ENCODE measurements at regions not wholly inside any gene's neighbourhood (a gene's known extent, or its start where the extent isn't known, plus 50 kb on each side); places are given as distances from the start of the nearest gene placed in this dataset.

DNA sequence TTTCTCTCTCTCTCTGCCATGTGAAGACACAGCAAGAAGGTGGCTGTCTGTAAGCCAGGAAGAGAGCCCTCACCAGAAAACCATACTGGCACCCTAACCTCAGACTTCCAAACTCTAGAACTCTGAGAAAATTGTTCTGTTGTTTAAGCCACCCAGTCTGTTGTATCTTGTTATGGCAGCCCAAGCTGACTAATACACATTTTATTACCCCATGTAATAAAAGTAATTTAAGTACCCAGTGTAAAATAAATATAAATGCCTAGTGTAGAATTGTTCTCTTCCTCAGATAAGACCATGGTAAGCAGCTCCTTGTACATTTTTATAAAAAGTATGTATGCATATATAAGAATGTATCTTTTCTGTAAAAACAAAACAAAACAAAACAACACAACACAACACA is 119.7 kb downstream of the DTL start:
- DNase-seq (ENCODE audit: low read depth): no peak
- TF ChIP-seq CTCF (IDR thresholded peaks at IDR 0.05; ENCODE audit: control insufficient read depth, insufficient read depth, low read depth, low read length, missing control alignments): no peak
- H3K4me3 ChIP-seq (ENCODE audit: control insufficient read depth, low read depth, low read length): no peak overlapping the region

GRCh38 chr1:212157252-212157651 is 121.7 kb downstream of the DTL start:
- DNase-seq (ENCODE audit: low read depth): no peak
- no peak overlapping the region for H3K4me3 ChIP-seq (ENCODE audit: control insufficient read depth, low read depth, low read length)
- TF ChIP-seq CTCF (IDR thresholded peaks at IDR 0.05; ENCODE audit: control insufficient read depth, insufficient read depth, low read depth, low read length, missing control alignments): no peak

DNA sequence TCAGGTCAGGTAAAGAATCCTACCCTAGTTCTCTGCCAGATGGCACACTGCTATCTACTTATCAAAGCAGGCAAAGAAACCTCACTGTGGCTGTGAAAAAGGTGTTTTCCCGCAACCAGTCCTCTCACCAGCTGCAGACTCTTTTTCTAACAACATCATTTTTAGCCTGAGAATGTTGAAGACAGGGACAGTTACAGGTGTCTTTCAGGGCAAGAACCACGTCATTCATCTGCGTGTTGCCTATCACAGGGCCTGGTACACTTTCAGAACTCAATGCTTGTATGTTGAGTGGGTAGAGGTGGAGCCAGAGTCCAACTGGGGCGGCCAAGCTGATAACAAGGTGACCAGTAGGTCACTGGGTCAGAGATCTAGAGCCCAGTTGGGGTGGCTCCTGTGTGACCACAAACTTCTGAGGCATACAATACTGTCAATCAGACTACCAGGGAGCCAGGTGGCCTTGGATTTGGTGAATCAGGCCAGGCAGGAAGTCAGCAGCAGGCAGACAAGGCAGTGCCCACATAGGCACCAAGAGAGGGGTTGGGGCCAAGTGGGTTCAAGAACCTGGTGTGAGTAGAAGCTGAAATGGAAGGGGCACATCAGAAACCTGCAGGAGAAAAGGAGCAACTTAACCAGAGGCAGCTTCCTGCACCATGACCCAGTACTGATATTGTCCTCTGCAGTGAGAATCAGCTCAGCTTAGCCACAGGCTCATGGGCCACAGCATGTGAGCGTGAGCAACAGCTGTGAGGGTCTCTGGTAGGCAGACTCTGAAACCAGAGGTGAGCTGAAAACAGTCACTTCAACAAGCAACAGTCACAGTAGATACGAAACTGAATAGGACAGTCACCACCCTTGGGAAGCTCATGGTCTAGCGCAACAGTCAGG is 123.6 kb downstream of the DTL start:
- no peak for DNase-seq (ENCODE audit: low read depth)
- H3K4me3 ChIP-seq (ENCODE audit: control insufficient read depth, low read depth, low read length): no peak overlapping the region
- TF ChIP-seq CTCF (IDR thresholded peaks at IDR 0.05; ENCODE audit: control insufficient read depth, insufficient read depth, low read depth, low read length, missing control alignments): no peak

DNA sequence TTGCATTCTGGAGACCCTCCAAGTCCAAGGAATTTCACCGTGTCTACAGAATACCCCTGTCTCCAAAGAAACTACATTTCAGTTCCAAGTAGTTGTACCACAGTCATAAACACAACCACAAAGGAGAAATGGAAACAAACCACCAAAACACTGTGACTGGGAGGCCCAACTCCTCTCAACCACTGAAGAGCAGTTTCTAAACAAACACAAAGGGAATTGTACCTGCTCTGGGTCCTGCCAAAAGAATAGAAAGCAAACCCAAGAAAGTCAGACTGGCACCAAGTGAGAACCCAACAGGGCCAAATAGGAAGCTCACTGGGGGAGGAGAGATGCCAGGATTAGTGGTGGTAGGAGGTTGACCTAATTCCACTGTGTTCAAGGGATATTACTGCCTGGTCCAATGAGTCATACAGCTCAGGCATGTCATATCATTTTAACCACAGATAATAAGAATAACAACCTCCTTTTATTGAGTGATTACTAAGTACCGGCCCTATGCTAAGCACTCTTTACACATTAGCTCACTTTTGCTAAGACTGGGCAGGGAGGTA is 123.9 kb upstream of the PPP2R5A start:
- no peak for TF ChIP-seq CTCF (IDR thresholded peaks at IDR 0.05; ENCODE audit: control insufficient read depth, insufficient read depth, low read depth, low read length, missing control alignments)
- no peak overlapping the region for H3K4me3 ChIP-seq (ENCODE audit: control insufficient read depth, low read depth, low read length)
- peak; percentile 74 for DNase-seq (ENCODE audit: low read depth)

DNA sequence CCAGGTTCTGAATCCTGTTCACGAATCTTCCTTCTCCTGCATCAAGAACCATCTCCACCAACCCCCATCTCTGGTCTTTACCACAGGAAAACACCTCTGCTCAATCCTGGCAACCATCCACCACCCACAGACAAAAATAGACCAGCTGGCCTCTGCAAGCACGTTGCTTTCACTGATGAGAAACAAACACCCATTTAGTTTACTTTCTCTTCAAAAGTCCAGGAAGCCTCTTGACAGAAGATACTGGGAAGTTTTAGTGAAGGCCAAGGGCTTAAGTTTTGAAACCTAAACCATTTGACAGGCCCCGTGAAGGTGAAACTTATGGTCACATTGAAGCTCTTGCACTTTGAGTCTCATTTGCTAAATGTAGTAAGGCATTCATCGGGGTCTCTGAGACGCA is 122.6 kb upstream of the PPP2R5A start:
- H3K4me3 ChIP-seq (ENCODE audit: control insufficient read depth, low read depth, low read length): no peak overlapping the region
- TF ChIP-seq CTCF (IDR thresholded peaks at IDR 0.05; ENCODE audit: control insufficient read depth, insufficient read depth, low read depth, low read length, missing control alignments): no peak
- peak; percentile 16 for DNase-seq (ENCODE audit: low read depth)

GRCh38 chr1:212164095-212164872 is 120.9 kb upstream of the PPP2R5A start:
- DNase-seq (ENCODE audit: low read depth): no peak
- TF ChIP-seq CTCF (IDR thresholded peaks at IDR 0.05; ENCODE audit: control insufficient read depth, insufficient read depth, low read depth, low read length, missing control alignments): no peak
- H3K4me3 ChIP-seq (ENCODE audit: control insufficient read depth, low read depth, low read length): no peak overlapping the region

Measured in AG09309 (cell line).